Tibial nerve (tissue), 4 donors: ENCODE measurements at regions not wholly inside any gene's neighbourhood (a gene's known extent, or its start where the extent isn't known, plus 50 kb on each side); places are given as distances from the start of the nearest gene placed in this dataset.

ENCODE experiments used
- CTCF ChIP-seq, 5 experiments: fragments of 200-600 bp in 3 of 5; fragments of 450-650 bp in 2 of 5; sonication (generic) in 3 of 5; IDR thresholded peaks; one replicate each; pipeline ENCODE4 v1.5.1; 2016 to 2019; ENCODE audit warnings: antibody characterized with exemption in 5 of 5, mild to moderate bottlenecking in 3 of 5, moderate library complexity in 2 of 5
- EP300 ChIP-seq, 2 donors: sonication (generic); formaldehyde crosslinking; IDR thresholded peaks; one replicate each; pipeline ENCODE4 v1.6.1; 2017; ENCODE audit warnings: antibody characterized with exemption in 2 of 2, mild to moderate bottlenecking in 1 of 2
- POLR2A ChIP-seq, 2 donors: fragments of 450-650 bp; IDR thresholded peaks; one replicate each; pipeline ENCODE4 v1.6.1; 2017; ENCODE audit warnings: antibody characterized with exemption in 2 of 2, mild to moderate bottlenecking in 2 of 2, moderate library complexity in 2 of 2

- TF ChIP-seq POLR2A (IDR thresholded peaks at IDR 0.05) (no peak), CTCF (IDR thresholded peaks at IDR 0.05) (peak in 1 of 5 experiments; percentile 14), EP300 (IDR thresholded peaks at IDR 0.05) (no peak)
Measured at GRCh38 chr6:19210849-19211590, 626.1 kb upstream of the ID4 start.
